IMR-90 (cell line): ENCODE measurements at regions not wholly inside any gene's neighbourhood (a gene's known extent, or its start where the extent isn't known, plus 50 kb on each side); places are given as distances from the start of the nearest gene placed in this dataset.

ENCODE experiments used
- RAD21 ChIP-seq: IDR thresholded peaks from 2 replicates; pipeline ENCODE4 v1.6.1; 2012; ENCODE audit warnings: low read length, improper control_type of control experiment
- USF2 ChIP-seq: fragments of 150-350 bp; IDR thresholded peaks from 2 replicates; pipeline ENCODE4 v1.6.1; 2017; ENCODE audit warnings: mild to moderate bottlenecking, antibody characterized with exemption, low read length, low read depth
- TF ChIP-seq, protein P1 (sequence below): conservative IDR thresholded peaks from 2 replicates; pipeline ENCODE4 v1.5.1; 2012; ENCODE audit warnings: mild to moderate bottlenecking, low read depth, low read length, improper control_type of control experiment

GRCh38 chr6:55694759-55695158, 115.8 kb upstream of the HMGCLL1 start:
- TF ChIP-seq, protein P1, sequence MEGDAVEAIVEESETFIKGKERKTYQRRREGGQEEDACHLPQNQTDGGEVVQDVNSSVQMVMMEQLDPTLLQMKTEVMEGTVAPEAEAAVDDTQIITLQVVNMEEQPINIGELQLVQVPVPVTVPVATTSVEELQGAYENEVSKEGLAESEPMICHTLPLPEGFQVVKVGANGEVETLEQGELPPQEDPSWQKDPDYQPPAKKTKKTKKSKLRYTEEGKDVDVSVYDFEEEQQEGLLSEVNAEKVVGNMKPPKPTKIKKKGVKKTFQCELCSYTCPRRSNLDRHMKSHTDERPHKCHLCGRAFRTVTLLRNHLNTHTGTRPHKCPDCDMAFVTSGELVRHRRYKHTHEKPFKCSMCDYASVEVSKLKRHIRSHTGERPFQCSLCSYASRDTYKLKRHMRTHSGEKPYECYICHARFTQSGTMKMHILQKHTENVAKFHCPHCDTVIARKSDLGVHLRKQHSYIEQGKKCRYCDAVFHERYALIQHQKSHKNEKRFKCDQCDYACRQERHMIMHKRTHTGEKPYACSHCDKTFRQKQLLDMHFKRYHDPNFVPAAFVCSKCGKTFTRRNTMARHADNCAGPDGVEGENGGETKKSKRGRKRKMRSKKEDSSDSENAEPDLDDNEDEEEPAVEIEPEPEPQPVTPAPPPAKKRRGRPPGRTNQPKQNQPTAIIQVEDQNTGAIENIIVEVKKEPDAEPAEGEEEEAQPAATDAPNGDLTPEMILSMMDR: no peak
- no peak for TF ChIP-seq RAD21
- TF ChIP-seq USF2: no peak
